DMS53 treated with DMSO at 0.1 percent for 48 hours (cell line): ENCODE measurements at regions not wholly inside any gene's neighbourhood (a gene's known extent, or its start where the extent isn't known, plus 50 kb on each side); places are given as distances from the start of the nearest gene placed in this dataset.

Experiments used
- DNase-seq: peaks from one replicate; lab custom pipeline; 2025; ENCODE audit not compliant: unreplicated experiment; lab: John Stamatoyannopoulos, UW

- no peak for DNase-seq
These were observed 173.2 kb upstream of the B3GALT2 start for GRCh38 chr1:193359631-193360030.

- no peak for DNase-seq
These were observed 172.0 kb upstream of the B3GALT2 start for GRCh38 chr1:193358419-193358818.

- no peak for DNase-seq
These were observed 169.8 kb upstream of the B3GALT2 start for GRCh38 chr1:193356249-193356648.

- peak; percentile 57 for DNase-seq
These were observed 169.2 kb upstream of the B3GALT2 start for GRCh38 chr1:193355626-193356025.

- DNase-seq: peak; percentile 98
These were observed 168.8 kb upstream of the B3GALT2 start for GRCh38 chr1:193355178-193355577.

- no peak for DNase-seq
These were observed 162.5 kb upstream of the B3GALT2 start for GRCh38 chr1:193348769-193349535.

GRCh38 chr1:193348091-193348768 is 161.8 kb upstream of the B3GALT2 start:
- DNase-seq: no peak

- DNase-seq: no peak
These were observed 159.7 kb upstream of the B3GALT2 start for GRCh38 chr1:193346085-193346484.

GRCh38 chr1:193342811-193343210 is 156.4 kb upstream of the B3GALT2 start:
- DNase-seq: no peak

- DNase-seq: no peak
These were observed 153.9 kb upstream of the B3GALT2 start for GRCh38 chr1:193340331-193340730.

GRCh38 chr1:193339401-193339800 is 153.0 kb upstream of the B3GALT2 start:
- no peak for DNase-seq

GRCh38 chr1:193338194-193338593 is 151.8 kb upstream of the B3GALT2 start:
- DNase-seq: peak; percentile 14

- DNase-seq: no peak
These were observed 149.5 kb upstream of the B3GALT2 start for GRCh38 chr1:193335806-193336428.

GRCh38 chr1:193333166-193333565 is 146.8 kb upstream of the B3GALT2 start:
- DNase-seq: no peak

GRCh38 chr1:193326296-193326695 is 139.9 kb upstream of the B3GALT2 start:
- DNase-seq: no peak

- no peak for DNase-seq
These were observed 139.4 kb upstream of the B3GALT2 start for GRCh38 chr1:193325771-193326170.

- DNase-seq: no peak
These were observed 138.6 kb upstream of the B3GALT2 start for GRCh38 chr1:193325042-193325441.

GRCh38 chr1:193322211-193322610 is 135.8 kb upstream of the B3GALT2 start:
- DNase-seq: no peak

- DNase-seq: no peak
These were observed 134.9 kb upstream of the B3GALT2 start for GRCh38 chr1:193321242-193321840.

GRCh38 chr1:193320270-193320669 is 133.9 kb upstream of the B3GALT2 start:
- no peak for DNase-seq

GRCh38 chr1:193318347-193318746 is 131.9 kb upstream of the B3GALT2 start:
- DNase-seq: no peak
